Tibial artery (tissue), 4 donors: ENCODE measurements at regions not wholly inside any gene's neighbourhood (a gene's known extent, or its start where the extent isn't known, plus 50 kb on each side); places are given as distances from the start of the nearest gene placed in this dataset.
A peak's percentile ranks its signal among the peaks of the same experiment; 100 is the strongest.

Experiments
- DNase-seq, 2 donors: peaks; one replicate each; pipeline ENCODE4 v3.0.0-alpha.2; 2019
- H3K27ac ChIP-seq, 2 donors: fragments of 200-600 bp; sonication (generic) in 1 of 2; 1 replicate in 1 of 2; 2 replicates in 1 of 2; pipeline ENCODE4 v1.5.1; 2018 to 2019; ENCODE audit warnings: mild to moderate bottlenecking in 1 of 2
- H3K27me3 ChIP-seq, 2 donors: fragments of 200-600 bp; sonication (generic) in 1 of 2; one replicate each; pipeline versions ENCODE4 v1.5.1 to v1.6.0; 2016 to 2019
- H3K36me3 ChIP-seq, 3 donors: fragments of 200-600 bp; sonication (generic) in 2 of 3; one replicate each; pipeline ENCODE4 v1.5.1; 2016 to 2019; ENCODE audit warnings: mild to moderate bottlenecking in 2 of 3
- H3K4me1 ChIP-seq, 4 donors: fragments of 200-600 bp; sonication (generic) in 2 of 4; 1 replicate in 3 of 4; 2 replicates in 1 of 4; pipeline ENCODE4 v1.5.1; 2016 to 2019
- H3K4me3 ChIP-seq, 2 donors: fragments of 200-600 bp; sonication (generic) in 1 of 2; 1 replicate in 1 of 2; 2 replicates in 1 of 2; pipeline ENCODE4 v1.5.1; 2018 to 2019; ENCODE audit warnings: mild to moderate bottlenecking in 2 of 2
- H3K9me3 ChIP-seq, 3 donors: fragments of 200-600 bp; sonication (generic) in 1 of 3; one replicate each; pipeline ENCODE4 v1.5.1; 2016 to 2019
- intact Hi-C: fragments of 100-400 bp; cut with DNase I; formaldehyde crosslinking; loops from one replicate; pipeline ENCODE4 v1.15.0; 2023; ENCODE audit warnings: low total_unique reads
- TF ChIP-seq, protein P1 (sequence below), 2 experiments: fragments of 200-600 bp in 1 of 2; fragments of 450-650 bp in 1 of 2; IDR thresholded peaks; one replicate each; pipeline ENCODE4 v1.5.1; 2017 to 2019; ENCODE audit warnings: antibody characterized with exemption in 2 of 2, mild to moderate bottlenecking in 1 of 2, moderate library complexity in 1 of 2

DNA sequence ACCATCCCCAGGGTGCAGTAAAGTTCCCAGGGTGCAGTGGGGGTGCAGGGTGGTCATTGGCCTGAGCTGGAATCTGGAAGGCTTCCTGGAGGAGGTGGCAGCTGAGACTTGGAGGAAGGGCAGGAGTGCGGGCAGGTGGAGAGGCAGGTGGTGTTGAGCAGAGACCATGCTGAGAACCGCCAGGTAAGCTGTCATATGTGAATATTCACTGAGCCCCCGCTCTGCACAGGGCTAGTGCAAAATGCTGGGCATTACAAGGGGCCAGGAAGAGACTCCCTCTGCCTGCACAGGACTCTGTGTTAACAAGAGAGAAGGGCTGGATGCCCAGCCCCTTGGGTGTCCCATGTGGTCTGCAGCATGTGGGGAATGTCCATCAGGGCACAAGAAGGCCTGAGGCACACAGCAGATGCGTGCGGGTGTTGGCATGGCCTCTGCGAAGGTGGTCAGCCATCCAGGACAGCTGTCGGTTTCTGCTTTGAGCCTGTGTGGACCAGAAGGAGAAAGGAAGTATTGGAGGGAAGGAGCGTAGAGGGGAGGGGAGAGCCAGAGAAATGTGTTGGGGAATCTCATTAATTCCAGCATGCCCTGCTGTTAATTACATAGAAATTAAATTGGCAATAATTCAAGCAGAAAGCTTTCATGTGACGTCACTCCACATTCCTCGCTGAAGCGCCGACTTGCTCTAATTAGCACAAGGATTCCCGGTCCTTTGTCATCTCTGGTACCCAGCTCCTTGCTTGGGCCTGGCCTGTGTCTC lies 62.8 kb upstream of the OTOS start:
- peaks cover 0 to 56% of the 10 kb centered on the region in 2 donors for H3K27me3 ChIP-seq
- H3K4me3 ChIP-seq = no peak overlapping the region
- H3K4me1 ChIP-seq = no peaks in the 10 kb centered on the region
- H3K9me3 ChIP-seq = peaks cover 0 to 7% (median 2%) of the 10 kb centered on the region in 3 donors
- DNase-seq = peak in 1 of 2 donors; percentile 54
- H3K27ac ChIP-seq = no peak overlapping the region
- TF ChIP-seq, protein P1, sequence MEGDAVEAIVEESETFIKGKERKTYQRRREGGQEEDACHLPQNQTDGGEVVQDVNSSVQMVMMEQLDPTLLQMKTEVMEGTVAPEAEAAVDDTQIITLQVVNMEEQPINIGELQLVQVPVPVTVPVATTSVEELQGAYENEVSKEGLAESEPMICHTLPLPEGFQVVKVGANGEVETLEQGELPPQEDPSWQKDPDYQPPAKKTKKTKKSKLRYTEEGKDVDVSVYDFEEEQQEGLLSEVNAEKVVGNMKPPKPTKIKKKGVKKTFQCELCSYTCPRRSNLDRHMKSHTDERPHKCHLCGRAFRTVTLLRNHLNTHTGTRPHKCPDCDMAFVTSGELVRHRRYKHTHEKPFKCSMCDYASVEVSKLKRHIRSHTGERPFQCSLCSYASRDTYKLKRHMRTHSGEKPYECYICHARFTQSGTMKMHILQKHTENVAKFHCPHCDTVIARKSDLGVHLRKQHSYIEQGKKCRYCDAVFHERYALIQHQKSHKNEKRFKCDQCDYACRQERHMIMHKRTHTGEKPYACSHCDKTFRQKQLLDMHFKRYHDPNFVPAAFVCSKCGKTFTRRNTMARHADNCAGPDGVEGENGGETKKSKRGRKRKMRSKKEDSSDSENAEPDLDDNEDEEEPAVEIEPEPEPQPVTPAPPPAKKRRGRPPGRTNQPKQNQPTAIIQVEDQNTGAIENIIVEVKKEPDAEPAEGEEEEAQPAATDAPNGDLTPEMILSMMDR (IDR thresholded peaks at IDR 0.05) = no peak
- no peaks in the 10 kb centered on the region for H3K36me3 ChIP-seq
- intact Hi-C loops = no loop called here

DNA sequence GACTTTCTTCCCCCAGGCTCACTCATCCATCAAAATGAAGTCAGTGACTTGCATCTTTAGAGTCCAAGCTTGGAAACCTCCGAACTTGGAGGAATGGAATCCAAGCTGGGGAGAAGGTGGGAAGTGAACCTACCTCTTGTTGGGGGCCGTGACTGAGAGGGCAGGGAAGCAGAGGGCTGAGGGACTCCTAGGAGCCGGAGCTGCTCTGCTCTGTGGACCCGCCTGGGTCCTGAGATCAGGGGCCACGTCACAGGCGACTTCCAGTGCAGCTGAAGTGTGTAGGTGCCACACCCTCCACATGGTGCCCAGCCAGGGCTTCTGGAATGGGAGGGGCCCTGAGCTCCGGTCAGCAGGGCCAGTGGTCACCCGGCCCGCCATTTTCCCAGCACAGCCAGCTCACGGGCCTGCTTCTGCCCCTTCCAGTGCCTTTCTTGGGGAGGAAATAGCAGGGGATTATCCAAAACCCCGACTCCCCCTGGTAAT lies 63.4 kb upstream of the OTOS start:
- TF ChIP-seq, protein P1 (IDR thresholded peaks at IDR 0.05) = no peak
- no peak overlapping the region for H3K4me3 ChIP-seq
- H3K27me3 ChIP-seq = peaks cover 0 to 54% of the 10 kb centered on the region in 2 donors
- peak in 1 of 2 donors; percentile 55 for DNase-seq
- H3K9me3 ChIP-seq = peaks cover 0 to 7% (median 2%) of the 10 kb centered on the region in 3 donors
- H3K27ac ChIP-seq = no peak overlapping the region
- intact Hi-C loops = no loop called here
- no peaks in the 10 kb centered on the region for H3K4me1 ChIP-seq
- H3K36me3 ChIP-seq = no peaks in the 10 kb centered on the region

DNA sequence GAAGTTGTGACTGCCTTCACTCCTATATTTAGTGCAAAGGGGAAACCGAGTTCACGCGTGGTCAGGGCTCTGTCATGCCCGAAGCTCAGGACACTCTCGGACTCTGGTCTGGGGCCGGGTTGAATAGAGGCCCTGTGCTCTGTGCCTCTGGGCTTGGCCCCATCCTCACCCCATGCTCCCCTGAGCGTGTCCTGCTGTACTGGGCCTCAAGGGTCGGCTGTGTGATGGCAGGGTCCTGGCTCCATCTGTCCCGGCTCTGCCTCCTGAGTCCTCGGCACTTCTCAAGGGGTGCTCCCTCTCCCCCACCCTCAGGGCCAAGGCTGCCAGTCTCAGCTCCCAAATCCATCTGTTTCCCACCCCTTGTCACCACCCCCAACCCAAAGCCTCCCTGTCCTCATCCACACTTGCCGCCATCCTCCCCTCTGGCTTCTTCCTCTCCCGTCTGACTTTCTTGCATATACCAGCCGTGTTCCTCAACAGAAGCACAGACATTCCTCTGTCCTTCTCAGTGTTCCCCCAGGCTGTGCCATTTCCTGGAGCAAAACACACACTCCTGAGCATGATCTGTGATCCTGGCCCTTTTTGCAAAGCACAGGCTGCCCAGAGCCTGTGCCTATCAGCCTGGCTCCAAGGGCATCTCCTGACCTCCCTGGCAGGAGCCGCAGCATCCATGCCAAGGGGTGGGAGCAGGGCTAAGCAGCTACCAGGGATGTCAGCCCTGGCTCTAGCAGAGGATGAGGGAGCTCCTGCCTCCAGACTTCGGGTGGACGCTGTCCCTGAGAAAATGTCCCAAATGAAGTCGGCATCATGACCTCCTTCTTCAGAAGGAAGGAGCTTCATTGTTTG lies 64.2 kb upstream of the OTOS start:
- no peaks in the 10 kb centered on the region for H3K36me3 ChIP-seq
- no peak overlapping the region for H3K4me3 ChIP-seq
- peaks cover 0 to 46% of the 10 kb centered on the region in 2 donors for H3K27me3 ChIP-seq
- TF ChIP-seq, protein P1 (IDR thresholded peaks at IDR 0.05) = no peak
- peak in 1 of 2 donors; percentile 49 for DNase-seq
- no peaks in the 10 kb centered on the region for H3K4me1 ChIP-seq
- H3K9me3 ChIP-seq = peaks cover 0 to 7% (median 2%) of the 10 kb centered on the region in 3 donors
- intact Hi-C loops = loop anchor here (5.0 kb wide), 1 partner anchor 598 kb away; no protein-coding TSS in a partner anchor
- no peak overlapping the region for H3K27ac ChIP-seq

DNA sequence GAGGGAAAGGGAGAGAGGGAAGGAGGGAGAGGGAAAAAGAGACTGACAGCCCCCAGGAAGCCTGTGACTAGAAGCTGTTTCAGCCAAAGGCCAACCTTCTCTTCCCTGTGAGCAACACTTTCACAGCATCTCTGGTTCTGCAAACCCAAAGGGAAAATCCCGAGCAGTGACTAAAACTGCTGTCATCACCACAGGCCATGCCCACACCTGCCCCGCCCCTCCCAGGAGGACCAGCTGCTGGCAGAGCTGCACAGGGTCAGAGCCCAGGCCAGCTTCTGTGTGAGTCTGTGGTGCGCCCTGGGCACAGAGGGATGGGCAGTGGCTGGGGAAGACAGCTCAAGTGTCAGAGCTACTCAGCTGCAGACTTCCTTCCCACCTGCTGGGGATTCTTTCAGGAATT lies 64.9 kb upstream of the OTOS start:
- H3K27me3 ChIP-seq = peaks cover 0 to 43% of the 10 kb centered on the region in 2 donors
- peaks cover 0 to 7% (median 2%) of the 10 kb centered on the region in 3 donors for H3K9me3 ChIP-seq
- TF ChIP-seq, protein P1 (IDR thresholded peaks at IDR 0.05) = no peak
- intact Hi-C loops = loop anchor here (5.0 kb wide), 1 partner anchor 597 kb away; no protein-coding TSS in a partner anchor
- no peak overlapping the region for H3K27ac ChIP-seq
- H3K4me3 ChIP-seq = no peak overlapping the region
- peak in 1 of 2 donors; percentile 13 for DNase-seq
- H3K36me3 ChIP-seq = no peaks in the 10 kb centered on the region
- no peaks in the 10 kb centered on the region for H3K4me1 ChIP-seq

DNA sequence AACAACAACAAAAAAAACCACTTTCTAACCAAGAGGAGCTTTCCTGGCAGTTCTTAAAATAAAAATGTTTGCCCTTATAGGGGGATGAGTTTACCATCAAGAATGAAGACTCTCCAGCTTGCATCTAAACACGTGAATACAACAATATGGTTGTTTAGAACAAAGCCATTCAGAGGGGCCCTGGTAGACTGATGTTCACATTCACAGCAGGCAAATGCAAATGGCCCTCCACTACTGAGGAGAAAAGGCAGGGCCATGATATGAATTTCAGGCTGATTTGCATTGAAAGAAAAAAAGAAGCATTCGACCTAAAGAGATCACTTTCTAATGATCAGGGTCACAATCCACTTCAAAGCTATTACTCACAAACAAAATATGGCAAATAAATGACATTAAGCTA lies 65.3 kb upstream of the OTOS start:
- Histone ChIP-seq H3K4me1 (no peaks in the 10 kb centered on the region), H3K9me3 (peaks cover 0 to 7% (median 2%) of the 10 kb centered on the region in 3 donors), H3K36me3 (no peaks in the 10 kb centered on the region), H3K27ac (no peak overlapping the region), H3K4me3 (no peak overlapping the region), H3K27me3 (peaks cover 0 to 43% of the 10 kb centered on the region in 2 donors)
- intact Hi-C loops = loop anchor here (5.0 kb wide), 1 partner anchor 597 kb away; no protein-coding TSS in a partner anchor
- no peak for DNase-seq
- TF ChIP-seq, protein P1 (IDR thresholded peaks at IDR 0.05) = no peak
